HepG2 (cell line): ENCODE measurements at regions not wholly inside any gene's neighbourhood (a gene's known extent, or its start where the extent isn't known, plus 50 kb on each side); places are given as distances from the start of the nearest gene placed in this dataset.
A peak's percentile ranks its signal among the peaks of the same experiment; 100 is the strongest.

Experiments
- ARID5B ChIP-seq: IDR thresholded peaks from 2 replicates; pipeline ENCODE4 v1.4.0; 2020; ENCODE audit warnings: mild to moderate bottlenecking, missing genetic modification reagents
- BRD4 ChIP-seq: sonication (generic); formaldehyde crosslinking; IDR thresholded peaks from 2 replicates; pipeline ENCODE4 v1.4.0; 2020; ENCODE audit warnings: missing genetic modification reagents
- E2F5 ChIP-seq: sonication (generic); formaldehyde crosslinking; conservative IDR thresholded peaks from 2 replicates; pipeline ENCODE4 v1.4.0; 2020; ENCODE audit warnings: missing genetic modification reagents
- KLF6 ChIP-seq: IDR thresholded peaks from 2 replicates; pipeline ENCODE4 v1.8.0; 2016; ENCODE audit warnings: missing biosample characterization, missing genetic modification reagents
- POLR2A ChIP-seq, 2 experiments: IDR thresholded peaks; 2 replicates each; pipeline ENCODE4 v1.6.1; 2011; ENCODE audit warnings: low read depth in 2 of 2, low read length in 2 of 2, mild to moderate bottlenecking in 1 of 2, moderate library complexity in 1 of 2; ENCODE audit not compliant: insufficient read depth in 1 of 2
- SAFB2 ChIP-seq: sonication (generic); formaldehyde crosslinking; IDR thresholded peaks from 2 replicates; pipeline ENCODE4 v1.5.1; 2020; ENCODE audit warnings: missing genetic modification reagents, low read depth, mild to moderate bottlenecking, borderline replicate concordance
- ZBTB40 ChIP-seq, 2 experiments: fragments of 450-650 bp in 1 of 2; sonication (generic) in 1 of 2; formaldehyde crosslinking in 1 of 2; IDR thresholded peaks; 2 replicates each; pipeline versions ENCODE4 v1.6.1 to v1.8.0; 2016 to 2022; ENCODE audit warnings: antibody characterized with exemption in 1 of 2, mild to moderate bottlenecking in 1 of 2, missing genetic modification reagents in 1 of 2
- ZC3H13 ChIP-seq: sonication (generic); formaldehyde crosslinking; IDR thresholded peaks from 2 replicates; pipeline ENCODE4 v1.8.1; 2023; ENCODE audit warnings: mild to moderate bottlenecking, missing genetic modification reagents, moderate library complexity
- ZFP37 ChIP-seq: sonication (generic); formaldehyde crosslinking; IDR thresholded peaks from 2 replicates; pipeline ENCODE4 v1.4.0; 2020; ENCODE audit warnings: missing genetic modification reagents, borderline replicate concordance
- ZKSCAN8 ChIP-seq: IDR thresholded peaks from 2 replicates; pipeline ENCODE4 v1.6.1; 2016; ENCODE audit warnings: borderline replicate concordance, missing genetic modification reagents, missing compliant biosample characterization
- ZNF260 ChIP-seq: sonication (generic); formaldehyde crosslinking; IDR thresholded peaks from 2 replicates; pipeline ENCODE4 v1.4.0; 2020; ENCODE audit warnings: missing genetic modification reagents, low read depth, mild to moderate bottlenecking, borderline replicate concordance
- ZNF274 ChIP-seq: sonication (generic); formaldehyde crosslinking; IDR thresholded peaks from 2 replicates; pipeline ENCODE4 v1.5.1; 2020; ENCODE audit warnings: mild to moderate bottlenecking, missing genetic modification reagents
- ZNF547 ChIP-seq: sonication (generic); formaldehyde crosslinking; IDR thresholded peaks from 2 replicates; pipeline ENCODE4 v1.5.1; 2020; ENCODE audit warnings: mild to moderate bottlenecking, missing genetic modification reagents
- ZNF724P ChIP-seq: sonication (generic); formaldehyde crosslinking; IDR thresholded peaks from 2 replicates; pipeline ENCODE4 v1.8.0; 2022; ENCODE audit warnings: missing genetic modification reagents, borderline replicate concordance

DNA sequence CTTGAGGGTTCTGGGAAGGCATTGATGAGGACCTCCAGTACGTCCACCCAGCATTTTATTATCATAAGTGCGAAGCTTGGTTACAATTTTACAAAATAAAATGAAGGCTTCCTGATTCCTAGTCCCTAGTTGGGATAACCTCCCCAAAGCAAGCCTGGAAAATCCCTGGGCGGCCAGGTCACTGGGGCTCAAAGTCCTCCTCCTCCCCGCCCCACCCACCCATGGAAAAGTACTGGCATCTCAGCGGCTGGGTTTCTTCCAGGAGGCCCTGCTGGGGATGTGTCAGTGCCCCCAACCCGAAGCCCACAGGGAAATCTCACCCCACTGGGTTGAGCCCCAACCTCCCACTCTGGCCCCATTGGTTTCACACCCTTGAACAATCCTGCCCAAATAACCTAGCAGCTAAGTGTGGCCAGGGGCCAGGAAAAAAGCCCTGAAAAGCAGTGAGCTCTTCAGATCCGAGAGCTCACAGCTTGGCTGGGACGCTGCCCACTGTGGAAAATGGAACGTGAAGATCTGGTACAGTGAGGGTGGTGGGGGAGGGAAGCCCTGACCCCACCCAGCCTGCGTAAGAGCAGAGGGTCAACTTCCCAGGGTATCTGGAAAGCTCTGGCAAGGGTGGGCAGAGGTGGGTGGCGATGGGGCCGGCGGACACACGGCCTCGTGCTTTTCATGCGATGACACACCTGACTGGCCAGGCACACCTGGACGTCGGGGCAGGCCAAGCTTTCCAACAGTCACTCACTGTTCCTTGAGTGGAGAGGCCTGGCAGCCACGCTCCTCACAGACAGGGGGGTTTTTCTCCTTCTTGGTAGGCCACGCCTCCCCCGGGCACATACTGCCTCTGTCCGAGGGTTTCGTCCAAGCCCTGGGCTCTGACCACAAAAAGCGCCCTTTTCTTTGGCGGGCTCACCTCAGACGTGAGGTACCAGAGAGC, 324.5 kb downstream of the SOX9 start (continued):
- peak; percentile 56; the same call in 1 of the 2 replicates for TF ChIP-seq ZNF724P (CRISPR knock-in tag)
- peak; percentile 62; the same call in 1 of the 2 replicates for TF ChIP-seq ZNF547 (CRISPR knock-in tag)
- peak; percentile 62; the same call in 1 of the 2 replicates for TF ChIP-seq BRD4 (CRISPR knock-in tag)
- 0 out of 2 replicates have a peak, but pooled peaks have one; percentile 28 for TF ChIP-seq ZFP37 (CRISPR knock-in tag)
- no peak for TF ChIP-seq ZNF260 (CRISPR knock-in tag)
- no peak for TF ChIP-seq KLF6 (CRISPR knock-in tag)
- 0 out of 2 replicates have a peak, but pooled peaks have one; percentile 70 for TF ChIP-seq ZKSCAN8 (CRISPR knock-in tag)
- no peak for TF ChIP-seq SAFB2 (CRISPR knock-in tag)
- peak; percentile 0; the same call in 1 of the 2 replicates for TF ChIP-seq ARID5B (CRISPR knock-in tag)
- no peak for TF ChIP-seq E2F5
- TF ChIP-seq ZC3H13, result no peak
- peak; percentile 72; the same call in 1 of the 2 replicates for TF ChIP-seq ZNF274 (CRISPR knock-in tag)
- no peak for TF ChIP-seq ZBTB40 (IDR thresholded peaks at IDR 0.05)
- no peak; the same call in 1 of the 2 replicates for TF ChIP-seq ZBTB40 (CRISPR knock-in tag; IDR thresholded peaks at IDR 0.05)
- peak in 1 of 2 experiments; percentile 16; a peak in 1 of 4 replicates for TF ChIP-seq POLR2A (IDR thresholded peaks at IDR 0.05; ENCODE audit: insufficient read depth in 1 of 2, low read depth in 2 of 2, low read length in 2 of 2)
